ENCODE measurements at regions not wholly inside any gene's neighbourhood (a gene's known extent, or its start where the extent isn't known, plus 50 kb on each side); places are given as distances from the start of the nearest gene placed in this dataset.

GRCh38 chr4:120163895-120164294 is 97.2 kb upstream of the MAD2L1 start:
- DNase-seq = no peak

- no peak for DNase-seq
These were observed 92.3 kb upstream of the MAD2L1 start for GRCh38 chr4:120158841-120159463.

GRCh38 chr4:120158046-120158445 is 91.4 kb upstream of the MAD2L1 start:
- peak; percentile 5 for DNase-seq

GRCh38 chr4:120156120-120156718 is 89.6 kb upstream of the MAD2L1 start:
- DNase-seq = peak; percentile 89

GRCh38 chr4:120155287-120155686 is 88.6 kb upstream of the MAD2L1 start:
- DNase-seq = no peak

GRCh38 chr4:120144634-120145033 is 78.0 kb upstream of the MAD2L1 start:
- no peak for DNase-seq

GRCh38 chr4:120144041-120144440 is 77.4 kb upstream of the MAD2L1 start:
- no peak for DNase-seq

- no peak for DNase-seq
These were observed 72.7 kb upstream of the MAD2L1 start for GRCh38 chr4:120139392-120139791.

- DNase-seq = no peak
These were observed 66.3 kb upstream of the MAD2L1 start for GRCh38 chr4:120132935-120133334.

GRCh38 chr4:120130786-120131185 is 64.1 kb upstream of the MAD2L1 start:
- no peak for DNase-seq

Measured in eye (tissue), 1 donor.